ENCODE measurements at regions not wholly inside any gene's neighbourhood (a gene's known extent, or its start where the extent isn't known, plus 50 kb on each side); places are given as distances from the start of the nearest gene placed in this dataset.

- TF ChIP-seq CHD7 (IDR thresholded peaks at IDR 0.05; ENCODE audit: insufficient replicate concordance, low read length), result no peak
- TF ChIP-seq CEBPB (IDR thresholded peaks at IDR 0.05; ENCODE audit: low read depth, low read length), result no peak
- TF ChIP-seq ASH2L (IDR thresholded peaks at IDR 0.05; ENCODE audit: low read length), result no peak
- no peak for TF ChIP-seq JUN (IDR thresholded peaks at IDR 0.05; ENCODE audit: low read depth, low read length)
- TF ChIP-seq EZH2 (IDR thresholded peaks at IDR 0.05; ENCODE audit: low read depth, low read length, severe bottlenecking), result no peak
- no peak for TF ChIP-seq KDM5A (IDR thresholded peaks at IDR 0.05; ENCODE audit: low read length)
- no peak for TF ChIP-seq SIX5 (IDR thresholded peaks at IDR 0.05; ENCODE audit: low read depth, low read length)
- no peak for TF ChIP-seq BACH1 (IDR thresholded peaks at IDR 0.05; ENCODE audit: low read length)
- TF ChIP-seq E2F6 (IDR thresholded peaks at IDR 0.05), result no peak
- no peak for TF ChIP-seq SAP30 (IDR thresholded peaks at IDR 0.05; ENCODE audit: insufficient read depth, insufficient replicate concordance, low read length)
Observed at GRCh38 chr20:4610871-4611270, 75.4 kb upstream of the PRNP start (continued).

Measured in H1 (cell line).